ENCODE measurements at regions not wholly inside any gene's neighbourhood (a gene's known extent, or its start where the extent isn't known, plus 50 kb on each side); places are given as distances from the start of the nearest gene placed in this dataset.

DNA sequence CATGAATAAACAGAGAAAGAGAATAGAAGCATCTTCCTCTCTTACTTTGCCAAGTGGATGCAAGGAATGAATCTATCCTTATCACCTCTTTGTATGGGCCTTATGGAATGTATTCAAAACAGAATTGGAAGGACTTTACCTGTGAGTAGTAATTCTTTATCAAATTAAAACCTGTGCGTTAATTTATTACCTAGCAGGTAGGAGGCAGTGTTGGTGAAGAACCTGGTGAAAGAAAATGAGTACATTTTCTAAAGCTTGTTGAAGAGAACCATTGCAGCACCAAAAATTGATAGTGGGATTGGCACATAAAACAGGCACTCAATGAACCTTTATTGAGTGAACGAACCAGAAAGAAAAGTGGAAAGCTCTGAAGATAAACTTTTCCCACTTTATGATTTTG, 1302.1 kb upstream of the CELF4 start:
- no peak for TF ChIP-seq SMARCA5 (IDR thresholded peaks at IDR 0.05)
- TF ChIP-seq CEBPB (IDR thresholded peaks at IDR 0.05; ENCODE audit: borderline replicate concordance in 1 of 2, low read depth in 2 of 2, low read length in 2 of 2), result no peak
- no peak for TF ChIP-seq ELK1 (IDR thresholded peaks at IDR 0.05; ENCODE audit: low read depth, low read length)
- TF ChIP-seq, protein P1, sequence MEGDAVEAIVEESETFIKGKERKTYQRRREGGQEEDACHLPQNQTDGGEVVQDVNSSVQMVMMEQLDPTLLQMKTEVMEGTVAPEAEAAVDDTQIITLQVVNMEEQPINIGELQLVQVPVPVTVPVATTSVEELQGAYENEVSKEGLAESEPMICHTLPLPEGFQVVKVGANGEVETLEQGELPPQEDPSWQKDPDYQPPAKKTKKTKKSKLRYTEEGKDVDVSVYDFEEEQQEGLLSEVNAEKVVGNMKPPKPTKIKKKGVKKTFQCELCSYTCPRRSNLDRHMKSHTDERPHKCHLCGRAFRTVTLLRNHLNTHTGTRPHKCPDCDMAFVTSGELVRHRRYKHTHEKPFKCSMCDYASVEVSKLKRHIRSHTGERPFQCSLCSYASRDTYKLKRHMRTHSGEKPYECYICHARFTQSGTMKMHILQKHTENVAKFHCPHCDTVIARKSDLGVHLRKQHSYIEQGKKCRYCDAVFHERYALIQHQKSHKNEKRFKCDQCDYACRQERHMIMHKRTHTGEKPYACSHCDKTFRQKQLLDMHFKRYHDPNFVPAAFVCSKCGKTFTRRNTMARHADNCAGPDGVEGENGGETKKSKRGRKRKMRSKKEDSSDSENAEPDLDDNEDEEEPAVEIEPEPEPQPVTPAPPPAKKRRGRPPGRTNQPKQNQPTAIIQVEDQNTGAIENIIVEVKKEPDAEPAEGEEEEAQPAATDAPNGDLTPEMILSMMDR (IDR thresholded peaks at IDR 0.05 in 2 of 3, conservative IDR thresholded peaks at IDR 0.05 in 1 of 3; ENCODE audit: control insufficient read depth in 2 of 3, extremely low read depth in 1 of 3, insufficient read depth in 1 of 3, low read depth in 3 of 3, low read length in 3 of 3), result no peak
- no peak for TF ChIP-seq ESRRA (IDR thresholded peaks at IDR 0.05; ENCODE audit: low read length)
- TF ChIP-seq FOXM1 (IDR thresholded peaks at IDR 0.05; ENCODE audit: low read depth, low read length), result no peak
- TF ChIP-seq FOXK2 (IDR thresholded peaks at IDR 0.05), result no peak
- TF ChIP-seq ZNF274 (IDR thresholded peaks at IDR 0.05; ENCODE audit: insufficient read depth, insufficient read length), result no peak
- no peak for TF ChIP-seq TARDBP (IDR thresholded peaks at IDR 0.05; ENCODE audit: borderline replicate concordance)
- TF ChIP-seq EED (IDR thresholded peaks at IDR 0.05; ENCODE audit: low read depth), result no peak
- no peak for TF ChIP-seq BACH1 (IDR thresholded peaks at IDR 0.05; ENCODE audit: borderline replicate concordance)
- no peak for TF ChIP-seq JUND (IDR thresholded peaks at IDR 0.05; ENCODE audit: low read depth, low read length)
- TF ChIP-seq EZH2 (IDR thresholded peaks at IDR 0.05; ENCODE audit: borderline replicate concordance, control insufficient read depth, low read depth, low read length), result no peak
- no peak for TF ChIP-seq USF1 (IDR thresholded peaks at IDR 0.05; ENCODE audit: borderline replicate concordance, extremely low read length, insufficient read depth, low read depth, low read length)

All from GM12878 (cell line).